Activated CD4-positive, alpha-beta T cell treated with anti-CD3 and anti-CD28 coated beads for 36 hours (primary cell): ENCODE measurements at regions not wholly inside any gene's neighbourhood (a gene's known extent, or its start where the extent isn't known, plus 50 kb on each side); places are given as distances from the start of the nearest gene placed in this dataset.

Experiments used
- ATAC-seq: fragments of 200-7000 bp; cut with Tn5 transposase; one replicate; pipeline ENCODE4 v1.10.0; 2021; ENCODE audit warnings: mild to moderate bottlenecking, moderate library complexity
- CTCF ChIA-PET: fragments of 350-600 bp; sonication (Branson Sonifier 250); formaldehyde crosslinking; loops from one replicate; lab custom pipeline; 2021; ENCODE audit warnings: antibody characterized with exemption; lab: Charles Lee
- POLR2A ChIA-PET: fragments of 350-600 bp; sonication (Branson Sonifier 250); formaldehyde crosslinking; loops from one replicate; lab custom pipeline; 2021; ENCODE audit warnings: antibody characterized with exemption, inconsistent platforms; lab: Charles Lee
- DNase-seq: peaks from one replicate; pipeline ENCODE4 v3.0.0-alpha.2; 2020
- H3K27ac Mint-ChIP-seq: one replicate; pipeline ENCODE4 v1.8.0; 2021; ENCODE audit warnings: mixed read lengths
- H3K27me3 Mint-ChIP-seq: one replicate; pipeline ENCODE4 v1.8.0; 2021; ENCODE audit warnings: mixed read lengths
- H3K36me3 Mint-ChIP-seq: one replicate; pipeline ENCODE4 v1.8.0; 2021; ENCODE audit warnings: low read depth, mixed read lengths
- H3K4me1 Mint-ChIP-seq: one replicate; pipeline ENCODE4 v1.8.0; 2021; ENCODE audit warnings: mixed read lengths
- H3K4me3 Mint-ChIP-seq: one replicate; pipeline ENCODE4 v1.8.0; 2021; ENCODE audit warnings: mild to moderate bottlenecking, moderate library complexity, mixed read lengths
- H3K9me3 Mint-ChIP-seq: one replicate; pipeline ENCODE4 v1.8.0; 2021; ENCODE audit warnings: low read depth, mixed read lengths
- intact Hi-C, 2 experiments: fragments of 100-400 bp; cut with DNase I in 1 of 2; cut with micrococcal nuclease in 1 of 2; formaldehyde crosslinking; loops; one replicate each; pipeline versions ENCODE4 v1.14.2 to v1.15.1; 2022 to 2024; cut with DNase I, micrococcal nuclease

GRCh38 chr1:229064320-229065168 lies 206.4 kb upstream of the RAB4A start:
- ATAC-seq (no peak), DNase-seq (no peak)
- ChIA-PET POLR2A (no interaction called here), CTCF (no interaction called here)
- H3K9me3 Mint-ChIP-seq, result no peaks in the 10 kb centered on the region
- no peak overlapping the region for H3K4me3 Mint-ChIP-seq
- H3K27me3 Mint-ChIP-seq, result no peaks in the 10 kb centered on the region
- H3K4me1 Mint-ChIP-seq, result peaks cover 18% of the 10 kb centered on the region
- no peak overlapping the region for H3K27ac Mint-ChIP-seq
- intact Hi-C loops, result no loop called here
- no peaks in the 10 kb centered on the region for H3K36me3 Mint-ChIP-seq

GRCh38 chr1:229065613-229066012 lies 205.3 kb upstream of the RAB4A start:
- H3K27ac Mint-ChIP-seq, result no peak overlapping the region
- peaks cover 9% of the 10 kb centered on the region for H3K4me1 Mint-ChIP-seq
- H3K9me3 Mint-ChIP-seq, result no peaks in the 10 kb centered on the region
- ChIA-PET POLR2A (no interaction called here), CTCF (no interaction called here)
- H3K36me3 Mint-ChIP-seq, result no peaks in the 10 kb centered on the region
- no peak overlapping the region for H3K4me3 Mint-ChIP-seq
- no peak for ATAC-seq
- intact Hi-C loops, result no loop called here
- H3K27me3 Mint-ChIP-seq, result no peaks in the 10 kb centered on the region
- no peak for DNase-seq

- ChIA-PET CTCF (interaction anchor here (1.1 kb wide), 1 partner anchor 96 kb away, joined by 4 read pairs; no protein-coding TSS in a partner anchor), POLR2A (interaction anchor here (0.6 kb wide), 1 partner anchor 644 kb away, joined by 4 read pairs; no protein-coding TSS in a partner anchor)
- Mint-ChIP-seq H3K27ac (no peak overlapping the region), H3K9me3 (no peaks in the 10 kb centered on the region), H3K4me3 (no peak overlapping the region), H3K27me3 (no peaks in the 10 kb centered on the region), H3K4me1 (peaks cover 9% of the 10 kb centered on the region), H3K36me3 (no peaks in the 10 kb centered on the region)
- DNase-seq, result no peak
- no peak for ATAC-seq
- intact Hi-C loops, result no loop called here
These were observed 204.3 kb upstream of the RAB4A start for GRCh38 chr1:229066591-229066990.

GRCh38 chr1:229067546-229067945 lies 203.4 kb upstream of the RAB4A start:
- Mint-ChIP-seq H3K36me3 (no peaks in the 10 kb centered on the region), H3K4me1 (peaks cover 9% of the 10 kb centered on the region), H3K27ac (no peak overlapping the region), H3K27me3 (no peaks in the 10 kb centered on the region), H3K9me3 (no peaks in the 10 kb centered on the region), H3K4me3 (no peak overlapping the region)
- CTCF ChIA-PET, result interaction anchor here (1.1 kb wide), 1 partner anchor 97 kb away, joined by 4 read pairs; no protein-coding TSS in a partner anchor
- ATAC-seq (no peak), DNase-seq (no peak)
- intact Hi-C loops, result no loop called here
- POLR2A ChIA-PET, result no interaction called here

GRCh38 chr1:229068270-229068987 lies 202.5 kb upstream of the RAB4A start:
- no peaks in the 10 kb centered on the region for H3K27me3 Mint-ChIP-seq
- no peaks in the 10 kb centered on the region for H3K36me3 Mint-ChIP-seq
- DNase-seq (no peak), ATAC-seq (no peak)
- no peak overlapping the region for H3K27ac Mint-ChIP-seq
- H3K9me3 Mint-ChIP-seq, result no peaks in the 10 kb centered on the region
- POLR2A ChIA-PET, result no interaction called here
- H3K4me3 Mint-ChIP-seq, result no peak overlapping the region
- intact Hi-C loops, result no loop called here
- H3K4me1 Mint-ChIP-seq, result peaks cover 9% of the 10 kb centered on the region
- CTCF ChIA-PET, result no interaction called here

GRCh38 chr1:229069176-229069575 lies 201.7 kb upstream of the RAB4A start:
- H3K36me3 Mint-ChIP-seq, result no peaks in the 10 kb centered on the region
- ATAC-seq (no peak), DNase-seq (no peak)
- H3K27ac Mint-ChIP-seq, result no peak overlapping the region
- no peaks in the 10 kb centered on the region for H3K27me3 Mint-ChIP-seq
- ChIA-PET CTCF (no interaction called here), POLR2A (no interaction called here)
- H3K4me1 Mint-ChIP-seq, result peaks cover 9% of the 10 kb centered on the region
- H3K9me3 Mint-ChIP-seq, result no peaks in the 10 kb centered on the region
- intact Hi-C loops, result no loop called here
- H3K4me3 Mint-ChIP-seq, result no peak overlapping the region

GRCh38 chr1:229070168-229070567 lies 200.7 kb upstream of the RAB4A start:
- ChIA-PET POLR2A (interaction anchor here (0.5 kb wide), 1 partner anchor 1817 kb away, joined by 3 read pairs; no protein-coding TSS in a partner anchor), CTCF (interaction anchor here (0.6 to 1.0 kb wide), 3 partner anchors 12 to 339 kb away, joined by 3 read pairs; no protein-coding TSS in a partner anchor)
- intact Hi-C loops, result no loop called here
- DNase-seq, result no peak
- Mint-ChIP-seq H3K36me3 (no peaks in the 10 kb centered on the region), H3K27ac (no peak overlapping the region), H3K27me3 (no peaks in the 10 kb centered on the region), H3K9me3 (no peaks in the 10 kb centered on the region), H3K4me3 (no peak overlapping the region), H3K4me1 (peaks cover 11% of the 10 kb centered on the region)
- ATAC-seq, result no peak

- no peaks in the 10 kb centered on the region for H3K9me3 Mint-ChIP-seq
- H3K27ac Mint-ChIP-seq, result no peak overlapping the region
- peaks cover 8% of the 10 kb centered on the region for H3K4me1 Mint-ChIP-seq
- no peak overlapping the region for H3K4me3 Mint-ChIP-seq
- POLR2A ChIA-PET, result no interaction called here
- intact Hi-C loops, result no loop called here
- DNase-seq (no peak), ATAC-seq (no peak)
- H3K27me3 Mint-ChIP-seq, result no peaks in the 10 kb centered on the region
- no peaks in the 10 kb centered on the region for H3K36me3 Mint-ChIP-seq
- CTCF ChIA-PET, result no interaction called here
These were observed 197.7 kb upstream of the RAB4A start for GRCh38 chr1:229073251-229073650.

GRCh38 chr1:229075217-229075616 lies 195.7 kb upstream of the RAB4A start:
- Mint-ChIP-seq H3K27me3 (no peaks in the 10 kb centered on the region), H3K36me3 (no peaks in the 10 kb centered on the region), H3K27ac (no peak overlapping the region), H3K4me3 (no peak overlapping the region), H3K4me1 (peaks cover 17% of the 10 kb centered on the region), H3K9me3 (no peaks in the 10 kb centered on the region)
- POLR2A ChIA-PET, result no interaction called here
- intact Hi-C loops, result no loop called here
- ATAC-seq (peak; percentile 33), DNase-seq (no peak)
- CTCF ChIA-PET, result interaction anchor here (1.2 kb wide), 1 partner anchor 180 kb away, joined by 3 read pairs; no protein-coding TSS in a partner anchor

- H3K36me3 Mint-ChIP-seq, result no peaks in the 10 kb centered on the region
- POLR2A ChIA-PET, result no interaction called here
- intact Hi-C loops, result no loop called here
- H3K27ac Mint-ChIP-seq, result no peak overlapping the region
- no peaks in the 10 kb centered on the region for H3K9me3 Mint-ChIP-seq
- CTCF ChIA-PET, result interaction anchor here (1.2 kb wide), 1 partner anchor 179 kb away, joined by 3 read pairs; no protein-coding TSS in a partner anchor
- H3K27me3 Mint-ChIP-seq, result no peaks in the 10 kb centered on the region
- DNase-seq, result no peak
- H3K4me3 Mint-ChIP-seq, result no peak overlapping the region
- peaks cover 17% of the 10 kb centered on the region for H3K4me1 Mint-ChIP-seq
- ATAC-seq, result no peak
These were observed 195.2 kb upstream of the RAB4A start for GRCh38 chr1:229075716-229076115.

GRCh38 chr1:229076195-229076594 lies 194.7 kb upstream of the RAB4A start:
- no peak for DNase-seq
- Mint-ChIP-seq H3K9me3 (no peaks in the 10 kb centered on the region), H3K27me3 (no peaks in the 10 kb centered on the region), H3K4me3 (no peak overlapping the region), H3K36me3 (no peaks in the 10 kb centered on the region), H3K4me1 (peaks cover 17% of the 10 kb centered on the region), H3K27ac (no peak overlapping the region)
- ChIA-PET CTCF (interaction anchor here (1.2 kb wide), 1 partner anchor 179 kb away, joined by 3 read pairs; no protein-coding TSS in a partner anchor), POLR2A (no interaction called here)
- intact Hi-C loops, result no loop called here
- no peak for ATAC-seq
